GM06990 (cell line): ENCODE measurements at regions not wholly inside any gene's neighbourhood (a gene's known extent, or its start where the extent isn't known, plus 50 kb on each side); places are given as distances from the start of the nearest gene placed in this dataset.

Source experiments
- DNase-seq: peaks from one replicate; pipeline ENCODE4 v3.0.0-alpha.2; 2011; ENCODE audit not compliant: insufficient read length; ENCODE audit errors: extremely low read depth
- H3K27me3 ChIP-seq: replicated peaks from 2 replicates; pipeline ENCODE4 v1.6.0; 2011; ENCODE audit warnings: low read length; ENCODE audit not compliant: control insufficient read depth, insufficient read depth
- H3K36me3 ChIP-seq: 2 replicates; pipeline ENCODE4 v1.5.1; 2011; ENCODE audit warnings: low read length; ENCODE audit not compliant: control insufficient read depth, insufficient read depth
- H3K4me3 ChIP-seq: replicated peaks from 2 replicates; pipeline ENCODE4 v1.5.1; 2011; ENCODE audit warnings: low read depth, mild to moderate bottlenecking, control low read depth, low read length
- TF ChIP-seq, protein P1 (sequence below): IDR thresholded peaks from 2 replicates; pipeline ENCODE4 v1.5.1; 2011; ENCODE audit warnings: low read length, control low read depth, mild to moderate bottlenecking, inconsistent platforms; ENCODE audit not compliant: insufficient read depth, poor library complexity, severe bottlenecking

DNA sequence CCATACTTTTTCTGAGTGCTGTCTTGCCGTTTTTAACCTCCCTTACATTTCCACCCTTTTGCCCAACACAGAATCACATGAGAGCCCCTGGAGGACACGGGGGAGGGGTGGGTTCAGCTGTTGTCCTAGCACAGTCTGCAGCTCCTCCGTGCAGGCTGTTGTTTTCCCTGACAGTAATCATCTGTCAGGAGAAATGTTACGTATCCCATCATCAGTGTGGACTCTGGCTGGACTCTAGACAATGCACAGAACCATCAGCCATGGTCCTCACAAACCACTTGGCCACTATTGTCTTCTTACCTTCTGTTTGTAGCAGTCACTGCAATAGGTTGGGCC lies 92.1 kb downstream of the RIN2 start:
- H3K27me3 ChIP-seq, result no peaks in the 10 kb centered on the region; the same call in 1 of the 2 replicates
- no peak overlapping the region for H3K4me3 ChIP-seq
- no peaks in the 10 kb centered on the region for H3K36me3 ChIP-seq
- TF ChIP-seq, protein P1, sequence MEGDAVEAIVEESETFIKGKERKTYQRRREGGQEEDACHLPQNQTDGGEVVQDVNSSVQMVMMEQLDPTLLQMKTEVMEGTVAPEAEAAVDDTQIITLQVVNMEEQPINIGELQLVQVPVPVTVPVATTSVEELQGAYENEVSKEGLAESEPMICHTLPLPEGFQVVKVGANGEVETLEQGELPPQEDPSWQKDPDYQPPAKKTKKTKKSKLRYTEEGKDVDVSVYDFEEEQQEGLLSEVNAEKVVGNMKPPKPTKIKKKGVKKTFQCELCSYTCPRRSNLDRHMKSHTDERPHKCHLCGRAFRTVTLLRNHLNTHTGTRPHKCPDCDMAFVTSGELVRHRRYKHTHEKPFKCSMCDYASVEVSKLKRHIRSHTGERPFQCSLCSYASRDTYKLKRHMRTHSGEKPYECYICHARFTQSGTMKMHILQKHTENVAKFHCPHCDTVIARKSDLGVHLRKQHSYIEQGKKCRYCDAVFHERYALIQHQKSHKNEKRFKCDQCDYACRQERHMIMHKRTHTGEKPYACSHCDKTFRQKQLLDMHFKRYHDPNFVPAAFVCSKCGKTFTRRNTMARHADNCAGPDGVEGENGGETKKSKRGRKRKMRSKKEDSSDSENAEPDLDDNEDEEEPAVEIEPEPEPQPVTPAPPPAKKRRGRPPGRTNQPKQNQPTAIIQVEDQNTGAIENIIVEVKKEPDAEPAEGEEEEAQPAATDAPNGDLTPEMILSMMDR, result no peak
- DNase-seq, result no peak

- Histone ChIP-seq H3K27me3 (no peaks in the 10 kb centered on the region; the same call in 1 of the 2 replicates), H3K36me3 (no peaks in the 10 kb centered on the region), H3K4me3 (no peak overlapping the region)
- TF ChIP-seq, protein P1, result no peak
- no peak for DNase-seq
Observed at GRCh38 chr20:19851861-19852260, 93.8 kb downstream of the RIN2 start.

GRCh38 chr20:19855416-19855815 lies 97.4 kb downstream of the RIN2 start:
- Histone ChIP-seq H3K27me3 (no peaks in the 10 kb centered on the region; the same call in 1 of the 2 replicates), H3K4me3 (no peak overlapping the region), H3K36me3 (no peaks in the 10 kb centered on the region)
- TF ChIP-seq, protein P1, result no peak
- no peak for DNase-seq

DNA sequence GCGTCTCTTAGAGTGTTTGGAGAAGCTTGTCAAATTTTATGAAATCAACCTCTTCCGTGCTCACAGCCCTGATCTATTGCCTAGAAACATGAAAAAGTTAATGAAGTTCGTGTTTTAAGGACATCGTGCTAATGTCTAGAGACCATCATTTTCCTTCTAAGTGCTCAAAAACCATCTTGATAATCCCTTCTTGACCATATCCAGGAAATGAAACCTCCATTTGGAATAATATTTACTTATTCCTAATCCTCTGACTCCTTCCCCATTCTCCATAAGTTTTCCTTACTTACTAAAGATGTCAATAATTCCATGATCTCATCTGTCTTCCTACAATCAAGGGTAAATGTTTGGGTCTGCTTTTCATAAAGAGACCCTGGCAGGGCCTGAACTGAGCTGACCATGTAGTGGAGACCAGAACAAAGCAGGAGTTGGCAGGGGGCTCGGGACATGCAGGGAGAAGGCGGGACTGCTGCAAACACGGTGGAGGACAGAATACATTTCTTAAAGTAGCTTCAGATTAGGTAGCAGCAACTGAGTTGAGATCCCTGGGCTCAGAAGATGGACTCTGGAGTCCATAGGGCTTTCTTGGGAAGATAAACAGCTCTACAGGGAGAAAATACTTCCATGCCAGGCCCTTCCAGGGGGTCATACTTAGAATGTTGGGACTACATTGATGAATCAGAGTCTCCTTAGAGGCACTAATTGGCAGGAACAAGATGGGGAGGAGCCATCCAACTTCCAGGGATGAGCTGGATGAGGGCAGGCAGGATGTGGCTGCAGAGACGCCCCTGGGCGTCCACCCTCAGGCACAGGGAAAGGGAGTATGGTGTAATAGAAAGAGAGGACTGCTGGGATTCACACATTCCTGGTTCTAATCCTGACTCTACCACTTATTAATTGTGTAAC lies 100.7 kb downstream of the RIN2 start:
- no peak for DNase-seq
- Histone ChIP-seq H3K36me3 (no peaks in the 10 kb centered on the region), H3K4me3 (no peak overlapping the region), H3K27me3 (no peaks in the 10 kb centered on the region; the same call in 1 of the 2 replicates)
- TF ChIP-seq, protein P1, result no peak

DNA sequence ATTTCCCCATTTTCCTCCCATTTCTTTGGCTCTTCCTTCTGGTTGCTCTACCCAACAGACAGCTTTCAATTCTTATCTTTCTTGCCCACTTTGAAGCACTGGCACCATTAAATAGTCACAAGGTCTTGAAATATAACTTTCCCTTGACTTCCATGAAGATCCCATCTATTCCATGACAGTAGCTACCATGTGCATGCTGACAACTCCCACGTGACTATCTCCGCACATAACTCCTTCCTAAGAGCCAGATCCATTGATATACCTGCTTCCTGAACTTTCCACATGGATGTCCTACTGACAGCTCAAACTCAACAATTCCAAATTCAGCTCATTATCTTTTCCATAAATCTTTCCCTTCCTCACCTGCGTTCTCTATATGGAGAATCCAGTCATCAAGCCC lies 101.4 kb downstream of the RIN2 start:
- H3K4me3 ChIP-seq, result no peak overlapping the region
- no peaks in the 10 kb centered on the region; the same call in 1 of the 2 replicates for H3K27me3 ChIP-seq
- no peak for DNase-seq
- TF ChIP-seq, protein P1, result no peak
- H3K36me3 ChIP-seq, result no peaks in the 10 kb centered on the region
